NCI-H1105 treated with DMSO at 0.1 percent for 48 hours (cell line): ENCODE measurements at regions not wholly inside any gene's neighbourhood (a gene's known extent, or its start where the extent isn't known, plus 50 kb on each side); places are given as distances from the start of the nearest gene placed in this dataset.
"Not testable (repeated sequence)": the region's sequence is repeated elsewhere in the genome, so short reads cannot be mapped to it uniquely, and the experiment has no call there.

Experiments
- DNase-seq: peaks from one replicate; lab custom pipeline; 2025; lab: John Stamatoyannopoulos, UW

DNA sequence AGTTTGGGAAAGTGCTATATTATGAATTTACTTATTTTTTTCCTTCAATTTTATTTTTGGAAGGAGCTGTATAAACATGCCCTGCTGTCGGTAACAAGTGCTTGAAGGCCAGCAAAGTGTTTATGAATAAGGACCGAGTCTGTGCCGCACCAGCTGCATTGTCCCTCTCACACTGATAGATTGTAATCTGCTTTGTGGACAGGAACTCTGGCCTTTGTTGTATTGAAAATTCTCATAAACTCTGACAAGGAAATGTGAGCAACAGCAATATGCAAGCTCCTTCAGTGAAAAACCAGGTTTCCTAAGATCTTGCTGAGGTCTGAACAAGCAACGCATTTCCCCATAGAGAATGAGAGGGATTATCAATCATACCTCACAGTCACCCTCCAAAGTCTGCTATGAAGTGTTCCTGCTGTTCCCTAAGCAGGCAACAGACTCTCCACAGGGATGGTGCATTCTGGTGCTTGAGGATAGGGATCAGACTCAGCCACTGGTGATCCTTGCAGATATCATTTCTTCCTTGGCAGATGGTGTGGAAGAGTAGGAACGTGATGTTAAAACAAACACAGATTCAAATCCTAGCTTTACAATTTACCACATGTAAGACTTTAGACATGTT lies 109.6 kb downstream of the KCNJ2 start:
- no peak for DNase-seq

DNA sequence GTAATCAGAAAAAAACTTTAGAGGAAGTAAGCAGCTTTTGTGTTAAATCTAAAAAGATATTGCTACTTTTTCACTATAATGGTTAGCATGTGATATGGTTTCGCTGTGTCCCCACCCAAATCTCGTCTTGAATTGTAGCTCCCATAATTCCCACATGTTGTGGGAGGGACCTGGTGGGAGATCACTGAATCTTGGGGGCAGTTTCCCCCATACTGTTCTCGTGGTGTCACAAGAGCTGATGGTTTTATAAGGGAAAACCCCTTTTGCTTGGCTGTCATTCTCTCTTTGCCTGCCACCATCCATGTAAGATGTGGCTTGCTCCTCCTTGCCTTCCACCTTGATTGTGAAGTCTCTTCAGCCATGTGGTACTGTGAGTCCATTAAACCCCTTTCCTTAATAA lies 117.1 kb downstream of the KCNJ2 start:
- DNase-seq: no peak

DNA sequence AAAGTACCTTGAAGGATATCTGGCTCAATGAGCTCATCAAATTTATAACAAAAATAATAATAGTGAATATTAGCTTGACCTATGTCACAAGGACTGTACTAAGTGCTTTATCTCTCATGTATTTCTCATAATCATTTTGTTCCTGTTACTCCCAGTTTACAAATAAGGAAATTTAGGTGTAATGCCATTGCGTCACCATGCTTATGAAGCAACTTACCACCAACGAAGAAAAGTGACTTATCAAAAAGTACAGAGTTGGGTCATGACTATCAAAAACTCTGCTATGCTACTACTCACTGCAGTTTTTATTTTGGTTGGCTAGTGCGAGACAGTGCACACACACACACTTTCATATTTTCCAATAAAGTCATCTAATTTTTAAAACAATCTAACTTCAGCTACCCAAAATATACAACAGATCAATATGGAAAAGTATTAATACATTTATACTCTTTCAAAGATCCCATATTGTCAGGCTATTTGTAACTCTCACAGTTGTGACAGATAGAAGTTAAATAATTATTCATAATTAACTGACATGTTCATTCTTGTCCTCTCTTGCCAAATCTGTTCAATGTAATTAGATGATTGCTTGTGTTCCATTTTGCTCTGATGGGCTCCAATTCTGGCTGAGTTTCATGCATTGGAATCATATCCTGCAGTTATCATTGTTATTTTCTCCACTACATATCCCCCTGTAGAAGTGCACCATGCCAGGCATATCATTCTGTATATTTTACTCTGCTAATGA lies 119.4 kb downstream of the KCNJ2 start:
- peak; percentile 78 for DNase-seq

DNA sequence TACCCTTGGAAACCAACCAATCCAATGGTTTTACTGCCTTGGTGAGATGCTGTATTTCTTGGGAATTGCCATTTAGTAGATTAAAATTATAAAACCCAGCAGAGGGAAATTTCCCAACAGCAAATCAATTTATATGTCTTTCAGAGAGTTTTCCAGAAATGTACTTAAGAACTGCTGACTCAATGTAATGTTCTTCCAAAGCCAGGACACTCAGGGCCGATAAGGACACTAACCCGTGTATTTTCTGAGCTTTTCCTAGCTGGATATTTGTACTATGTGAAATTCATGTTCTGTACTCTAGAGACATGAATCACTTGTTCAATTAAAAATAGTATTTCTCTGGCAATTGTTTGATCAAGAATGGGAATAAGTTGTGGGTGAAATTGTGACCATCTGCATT lies 121.4 kb downstream of the KCNJ2 start:
- no peak for DNase-seq

DNA sequence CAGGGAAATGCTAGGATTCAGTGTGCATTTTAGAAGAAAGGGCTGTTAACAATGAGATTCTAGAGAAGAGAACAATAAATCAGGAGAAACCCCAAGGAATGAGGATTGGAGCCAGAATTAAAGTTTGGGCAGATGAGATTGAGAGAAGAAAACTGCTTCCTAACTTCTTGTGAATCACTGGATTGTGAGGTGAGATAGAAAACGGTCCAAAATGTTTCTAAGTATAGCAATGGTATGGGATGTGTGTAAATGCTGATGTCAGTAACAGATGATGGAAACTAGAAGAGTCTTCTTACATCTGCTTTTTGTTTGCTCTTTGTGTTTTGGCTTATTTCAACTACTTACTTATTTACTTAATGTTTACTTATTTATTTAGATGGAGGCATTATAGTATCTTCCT lies 123.0 kb downstream of the KCNJ2 start:
- no peak for DNase-seq

DNA sequence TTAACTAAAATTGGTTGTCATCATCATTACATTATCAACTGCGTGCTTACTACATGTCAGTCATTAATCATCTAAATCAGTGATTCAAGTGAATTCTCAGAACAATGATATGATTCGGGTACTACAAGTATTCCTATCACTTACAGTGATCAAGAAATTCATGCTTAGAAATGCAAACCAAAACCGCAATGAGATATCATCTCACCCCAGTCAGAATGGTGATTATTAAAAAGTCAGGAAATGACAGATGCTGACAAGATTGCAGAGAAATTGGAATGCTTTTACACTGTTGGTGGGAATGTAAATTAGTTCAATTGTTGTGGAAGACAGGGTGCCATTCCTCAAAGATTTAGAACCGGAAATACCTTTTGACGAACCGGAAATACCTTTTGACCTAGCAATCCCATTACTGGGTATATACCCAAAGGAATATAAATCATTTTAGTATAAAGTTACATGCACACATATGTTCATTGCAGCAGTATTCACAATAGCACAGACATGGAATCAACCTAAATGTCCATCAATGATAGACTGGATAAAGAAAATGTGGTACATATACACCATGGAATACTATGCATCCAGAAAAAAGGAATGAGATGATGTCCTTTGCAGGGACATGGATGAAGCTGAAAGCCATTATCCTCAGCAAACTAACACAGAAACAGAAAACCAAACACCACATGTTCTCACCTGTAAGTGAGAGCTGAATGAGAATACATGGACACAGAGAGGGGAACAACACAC lies 124.4 kb downstream of the KCNJ2 start:
- not testable (repeated sequence) for DNase-seq

DNA sequence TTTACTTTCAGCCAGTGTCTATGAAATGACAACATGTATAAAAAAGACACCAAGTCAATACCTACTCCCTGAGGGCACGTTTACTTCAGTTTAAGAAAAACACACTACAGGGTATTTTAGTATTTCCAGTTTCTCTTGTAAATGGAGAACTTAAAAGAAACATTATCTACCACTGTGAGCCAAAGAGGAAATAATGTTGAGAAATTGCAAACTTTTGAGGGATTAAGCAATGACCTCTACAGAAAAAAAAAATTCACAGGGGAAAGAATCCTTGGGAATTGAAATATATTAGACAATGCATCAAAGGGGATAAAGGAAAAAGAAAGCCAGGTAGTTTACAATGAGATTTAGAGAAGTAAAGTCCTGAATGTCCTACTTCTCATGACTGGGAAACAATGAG lies 126.0 kb downstream of the KCNJ2 start:
- DNase-seq: no peak

DNA sequence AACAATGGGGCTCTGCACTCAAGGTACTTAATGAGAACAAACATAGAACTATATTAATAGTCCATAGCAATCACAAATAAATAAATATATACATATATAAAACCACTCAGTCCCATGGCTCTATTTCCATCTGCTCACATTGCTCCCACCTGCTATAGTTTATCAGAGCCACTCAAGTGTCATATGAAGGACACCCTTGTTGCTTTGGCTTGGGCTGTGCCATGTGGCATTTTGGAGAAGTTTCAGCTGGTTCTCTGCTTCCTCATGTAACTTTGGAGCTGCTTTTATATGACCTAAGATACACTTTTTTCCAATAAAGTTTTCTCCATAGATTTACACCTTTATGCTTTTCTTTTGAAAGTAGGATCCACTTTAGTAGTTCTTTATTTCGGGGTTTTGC lies 126.4 kb downstream of the KCNJ2 start:
- no peak for DNase-seq

DNA sequence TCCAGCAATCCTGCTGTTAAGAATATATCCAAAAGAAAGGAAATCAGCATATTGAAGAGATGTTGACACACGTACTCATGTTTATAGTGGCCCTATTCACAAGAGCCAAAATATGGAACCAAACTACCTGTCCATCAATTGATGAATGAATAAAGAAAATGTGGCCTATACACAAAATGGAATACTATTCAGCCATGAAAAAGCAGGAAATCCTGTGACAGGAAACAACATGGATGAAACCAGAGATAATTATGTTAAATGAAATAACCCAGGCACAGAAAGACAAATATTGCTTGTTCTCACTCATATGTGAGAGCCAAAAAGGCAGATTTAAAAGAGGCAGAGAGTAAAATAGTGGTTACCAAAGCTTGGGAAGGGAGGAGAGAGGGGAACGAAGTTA lies 127.1 kb downstream of the KCNJ2 start:
- no peak for DNase-seq

DNA sequence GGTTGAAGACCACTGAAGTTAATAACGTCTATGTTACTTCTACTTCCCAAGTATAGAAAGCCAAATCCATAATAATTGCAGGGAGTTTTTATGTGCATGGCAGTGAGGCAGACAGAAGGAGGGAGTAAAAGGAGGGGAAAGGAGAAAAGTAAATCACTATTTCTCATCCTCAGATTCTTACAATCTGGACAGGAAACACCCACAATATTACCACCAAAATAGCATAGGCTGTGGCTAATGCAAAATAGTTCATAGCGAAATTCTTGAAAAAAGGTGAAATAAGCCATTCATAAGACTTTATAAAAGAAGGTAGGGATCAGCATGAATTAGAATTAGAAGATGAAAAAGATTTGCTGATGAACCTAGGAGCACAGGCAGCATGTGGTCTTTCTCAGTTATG lies 128.1 kb downstream of the KCNJ2 start:
- no peak for DNase-seq

DNA sequence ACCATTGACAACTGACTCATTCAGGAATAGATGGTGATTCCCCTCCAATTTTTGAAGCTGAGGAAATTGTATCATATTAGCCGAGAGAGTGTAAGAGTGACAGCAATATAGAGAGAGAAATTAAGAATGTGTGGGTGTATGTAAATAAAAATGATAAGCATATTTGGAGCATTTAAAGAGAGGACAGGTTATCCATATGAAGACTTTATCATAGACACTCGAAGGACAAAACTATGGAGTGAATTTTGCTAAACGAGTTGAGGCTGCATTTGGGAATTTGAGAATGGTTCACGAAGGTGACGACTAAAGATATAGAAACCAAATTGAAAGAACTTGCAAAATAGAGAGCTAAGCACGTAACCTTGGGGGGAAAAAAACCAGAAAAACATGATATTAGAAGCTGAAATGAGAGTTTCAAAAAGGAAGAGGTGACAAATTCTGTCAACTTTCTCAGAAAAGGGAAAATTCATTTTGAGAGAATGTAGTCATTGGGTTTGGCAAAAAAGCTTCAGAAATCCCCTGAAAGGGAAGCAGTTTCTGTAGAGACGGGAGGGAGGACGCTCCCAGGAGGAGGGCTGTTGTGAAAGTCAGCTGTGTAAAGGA lies 129.7 kb downstream of the KCNJ2 start:
- DNase-seq: no peak

DNA sequence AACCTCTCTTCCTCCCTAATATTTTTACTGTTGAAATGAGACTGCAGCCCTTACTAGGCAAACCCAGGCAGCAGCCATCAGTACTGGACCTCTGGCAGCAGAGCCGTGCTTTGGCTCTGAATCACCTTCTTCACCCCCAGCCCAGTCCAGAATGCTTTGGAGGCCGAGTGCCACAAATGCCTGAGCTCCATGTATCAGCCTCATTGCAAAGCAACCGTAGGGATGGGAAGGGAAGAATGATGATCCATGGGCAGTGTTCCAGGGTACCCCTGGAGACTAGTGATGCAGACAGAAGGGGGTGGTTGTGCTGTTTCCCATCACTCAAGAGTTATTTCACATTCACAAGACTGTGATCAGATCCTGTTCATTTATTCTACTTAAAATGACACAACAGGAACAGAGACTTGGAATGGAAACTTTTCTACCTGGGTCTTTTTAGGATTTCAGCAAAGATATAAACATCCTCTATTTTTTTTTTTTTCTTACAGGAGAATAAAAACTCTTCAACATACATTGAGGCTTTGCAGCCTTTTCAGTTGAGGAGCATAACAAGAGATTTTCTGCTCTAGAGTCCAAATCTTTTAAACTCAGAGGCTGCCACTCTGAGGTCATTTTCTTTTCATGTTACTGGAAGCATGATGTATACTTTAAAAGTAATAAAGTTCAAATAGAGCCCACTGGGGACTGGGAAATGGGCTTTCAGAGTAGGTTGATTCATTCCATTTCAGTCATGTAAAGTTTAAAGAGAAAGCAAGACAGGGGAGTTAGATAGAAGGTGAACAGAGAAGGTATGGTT lies 138.3 kb downstream of the KCNJ2 start:
- DNase-seq: no peak

DNA sequence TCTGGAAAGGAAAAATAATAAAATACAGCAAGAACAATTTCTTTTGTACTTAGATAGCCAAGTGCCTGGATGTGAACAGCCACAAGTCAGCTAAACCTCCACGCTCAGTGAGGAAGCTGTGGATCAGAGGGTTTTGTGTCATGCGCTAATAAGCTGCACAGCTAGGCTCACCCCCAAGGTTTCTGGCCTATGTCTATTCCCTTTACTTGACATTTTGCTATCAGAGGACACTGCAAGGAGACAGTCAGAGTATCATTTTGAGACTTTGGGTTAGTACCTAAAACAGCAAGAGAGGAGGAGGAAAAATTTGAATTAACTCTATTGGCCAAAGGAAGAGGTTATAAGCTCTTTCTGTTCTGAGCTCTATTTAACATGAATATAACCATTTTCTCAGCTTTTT lies 139.3 kb downstream of the KCNJ2 start:
- DNase-seq: no peak

DNA sequence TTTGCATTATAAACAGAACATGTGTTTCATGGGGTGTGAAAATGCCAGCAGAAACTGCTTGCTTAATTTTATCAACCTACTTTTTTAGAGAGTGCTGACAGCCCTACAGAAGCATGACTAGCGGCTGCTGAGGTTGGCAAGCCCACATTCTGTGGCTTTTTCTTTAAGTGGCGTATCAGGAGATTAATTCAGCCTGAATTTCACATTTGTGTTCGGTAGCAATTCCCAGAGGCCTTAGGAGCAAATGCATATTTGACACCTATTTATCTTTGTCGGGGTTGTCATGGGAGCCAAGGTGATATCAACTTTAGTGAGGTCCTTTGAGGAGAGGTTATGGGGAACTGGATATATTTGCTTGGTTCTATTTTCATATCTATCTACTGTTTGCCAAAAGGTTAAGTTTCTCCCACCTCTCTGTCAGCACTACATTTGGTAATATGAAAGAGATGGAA lies 140.9 kb downstream of the KCNJ2 start:
- no peak for DNase-seq

DNA sequence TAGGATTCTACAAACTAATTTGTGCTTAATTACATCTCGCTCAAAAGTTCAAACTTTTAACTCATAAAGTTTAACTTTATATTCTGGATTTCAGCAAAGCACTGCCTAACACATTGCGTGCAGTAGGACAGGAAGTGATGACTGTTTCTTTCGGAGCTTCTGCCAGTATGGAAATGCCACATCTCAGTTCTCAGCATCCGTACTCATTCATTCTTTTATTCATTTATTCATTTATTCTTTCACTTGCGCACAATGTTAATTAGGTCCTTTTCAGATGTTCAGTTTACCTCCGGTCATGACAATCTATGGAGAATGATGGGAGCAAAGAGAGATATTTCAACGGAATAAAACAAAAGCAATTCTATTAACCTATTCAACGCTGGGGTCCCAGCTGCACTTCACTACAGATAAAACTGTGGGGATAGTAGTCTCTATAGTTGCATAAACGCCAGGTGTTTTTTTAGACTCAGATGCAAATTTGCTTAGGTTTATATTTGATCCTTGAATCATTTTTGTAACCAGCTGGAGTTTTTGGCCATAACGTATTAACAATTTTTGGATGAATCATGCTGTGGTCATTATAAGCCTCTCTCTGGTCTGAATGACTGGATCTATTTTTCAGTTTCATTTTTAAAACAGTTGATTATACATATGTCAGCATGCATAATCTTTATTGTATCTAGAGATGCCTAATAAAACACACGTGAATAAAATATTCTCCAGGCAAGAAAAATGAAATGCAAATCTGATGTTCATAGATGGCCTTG lies 143.9 kb downstream of the KCNJ2 start:
- no peak for DNase-seq

DNA sequence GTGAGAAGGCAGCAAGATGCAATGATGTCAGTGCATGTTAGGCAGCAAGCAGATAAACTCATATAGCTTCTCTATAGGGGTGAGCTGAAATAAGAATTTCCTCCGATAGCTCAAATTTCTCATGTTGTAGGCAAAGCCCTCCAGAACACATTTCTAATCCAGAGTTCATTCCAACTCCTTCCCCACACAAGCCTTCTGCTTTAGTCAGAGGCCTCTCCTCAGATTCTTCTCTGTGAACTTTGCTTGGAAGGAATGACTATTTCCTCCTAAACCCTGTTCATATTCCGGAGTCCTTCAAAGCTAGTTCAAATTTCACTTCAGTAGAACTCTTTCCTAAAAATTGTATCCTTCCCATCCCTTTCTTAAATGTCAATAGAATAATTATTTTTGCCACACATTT lies 144.8 kb downstream of the KCNJ2 start:
- DNase-seq: no peak

DNA sequence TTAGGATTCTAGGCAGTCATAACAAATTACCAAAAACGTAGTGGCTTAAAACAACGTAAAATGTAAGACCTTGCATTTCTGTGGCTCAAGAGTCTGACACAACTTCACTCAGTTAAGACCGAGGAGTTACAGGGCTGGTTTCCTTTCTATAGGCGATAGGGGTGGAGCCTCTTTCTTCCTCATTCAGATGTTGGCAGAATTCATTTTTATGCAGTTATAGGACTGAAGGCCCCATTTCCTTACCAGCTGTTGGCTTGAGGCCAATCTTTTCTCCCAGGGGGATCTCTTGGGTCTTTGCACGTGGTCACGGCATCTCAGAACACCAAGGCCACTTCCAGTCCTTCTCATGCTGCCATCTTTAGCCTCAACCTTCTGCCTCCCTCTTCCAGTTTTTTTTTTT lies 145.2 kb downstream of the KCNJ2 start:
- DNase-seq: no peak

DNA sequence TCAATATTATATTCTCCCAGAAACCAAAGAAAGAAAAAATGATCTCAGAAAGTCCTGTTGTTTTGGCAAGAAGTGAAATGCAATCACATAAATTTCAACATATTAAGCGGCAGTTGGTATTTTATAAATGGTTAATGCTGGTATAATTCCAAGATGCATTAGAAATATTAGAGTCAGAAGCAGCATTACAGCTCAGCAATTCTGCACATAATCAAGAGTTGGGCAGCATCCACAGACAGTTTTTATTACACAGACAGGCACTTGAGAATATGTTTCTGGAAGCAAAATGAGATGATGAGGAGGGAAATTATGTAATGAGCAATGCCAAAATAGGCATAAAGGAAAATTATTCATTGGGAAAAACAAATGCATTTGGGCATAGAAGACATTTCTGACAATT lies 148.1 kb downstream of the KCNJ2 start:
- DNase-seq: no peak

DNA sequence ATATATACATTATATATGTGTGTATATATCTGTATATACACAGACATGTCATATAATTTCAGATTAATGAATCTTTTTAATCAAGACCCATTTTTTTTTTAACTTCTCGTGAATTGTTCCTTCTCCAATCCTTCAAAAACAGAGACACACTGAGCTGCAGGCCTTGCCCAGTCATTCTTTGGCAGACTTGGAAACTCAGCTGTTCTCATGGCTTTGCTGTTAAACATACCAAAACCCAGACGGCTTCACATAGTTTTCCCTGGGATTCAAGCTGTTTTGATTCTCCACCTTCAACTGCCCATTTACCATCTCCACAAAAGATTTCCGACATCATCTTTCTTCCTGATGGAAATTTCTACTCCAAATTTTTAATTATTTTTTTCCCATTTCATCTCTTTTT lies 148.7 kb downstream of the KCNJ2 start:
- no peak for DNase-seq

DNA sequence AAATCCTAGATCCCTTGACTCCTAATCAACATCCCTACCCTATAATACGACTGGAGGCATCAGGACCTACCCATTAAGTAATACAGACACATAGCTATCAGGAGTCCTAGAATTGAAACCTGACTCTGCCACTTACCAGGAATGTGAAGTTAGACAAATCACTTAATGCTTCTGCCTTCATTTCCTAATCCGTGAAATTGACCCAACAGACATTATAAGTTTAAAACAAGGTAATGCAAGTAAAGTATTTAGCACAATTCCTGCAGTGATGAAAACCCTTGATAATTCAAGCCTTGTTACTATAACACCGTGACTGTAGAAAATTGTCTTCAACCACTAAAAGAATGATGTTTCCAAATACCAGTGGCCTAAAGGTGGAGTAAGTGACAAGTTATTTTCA lies 150.2 kb downstream of the KCNJ2 start:
- DNase-seq: no peak

DNA sequence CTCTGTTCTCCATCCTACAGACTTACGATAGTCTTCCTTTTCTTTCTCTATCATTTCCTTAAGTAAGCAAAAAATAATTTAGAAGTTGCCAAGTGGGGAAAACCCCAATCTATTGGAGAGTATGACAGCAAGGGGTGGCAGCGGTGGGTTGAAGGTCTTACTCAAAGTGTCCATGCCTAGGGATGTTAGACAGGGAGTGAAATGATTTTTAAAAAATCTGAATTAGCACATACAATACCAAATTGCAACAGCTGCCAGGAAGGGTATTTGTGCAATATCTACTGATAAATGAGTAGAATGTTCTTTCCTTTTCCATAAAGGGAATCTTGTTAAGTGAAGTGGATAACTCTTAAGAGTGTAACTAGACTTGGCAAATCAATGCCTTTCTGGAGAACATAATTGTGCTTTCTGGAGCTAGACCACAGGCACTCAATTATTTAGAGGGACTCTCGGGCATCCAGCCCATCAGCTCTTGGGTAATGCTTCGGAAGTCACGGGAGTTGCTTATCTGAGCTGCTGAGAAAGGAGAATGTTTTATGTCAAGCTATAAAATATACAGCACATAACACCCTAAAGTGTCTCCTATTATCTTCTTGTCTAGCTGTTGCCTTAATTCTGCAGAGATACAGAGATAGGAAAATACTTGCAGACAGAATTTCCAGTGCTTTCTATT lies 151.5 kb downstream of the KCNJ2 start:
- peak; percentile 53 for DNase-seq
